ENCODE measurements at regions not wholly inside any gene's neighbourhood (a gene's known extent, or its start where the extent isn't known, plus 50 kb on each side); places are given as distances from the start of the nearest gene placed in this dataset.

GRCh38 chr5:122218778-122219177 lies 89.4 kb downstream of the ZNF474 start:
- H3K4me2 ChIP-seq (ENCODE audit: low read depth, low read length) = no peak overlapping the region
- intact Hi-C loops (cut with micrococcal nuclease) = no loop called here
- no peak overlapping the region for H2BK5ac ChIP-seq (ENCODE audit: low read depth, low read length, poor library complexity, severe bottlenecking)
- no peak overlapping the region for H2AFZ ChIP-seq (replicated peaks; ENCODE audit: low read length, poor library complexity)
- TF ChIP-seq RFX5 (IDR thresholded peaks at IDR 0.05; ENCODE audit: low read depth, low read length) (no peak), CHD1 (IDR thresholded peaks at IDR 0.05; ENCODE audit: low read depth, low read length) (no peak), POLR2A (IDR thresholded peaks at IDR 0.05; ENCODE audit: low read depth, low read length) (no peak), MAFK (IDR thresholded peaks at IDR 0.05; ENCODE audit: low read depth, low read length) (no peak), CEBPB (IDR thresholded peaks at IDR 0.05; ENCODE audit: low read depth, low read length) (no peak), RAD21 (IDR thresholded peaks at IDR 0.05; ENCODE audit: low read length) (no peak), SMC3 (IDR thresholded peaks at IDR 0.05; ENCODE audit: low read depth, low read length) (no peak)
- TF ChIP-seq, protein P1, sequence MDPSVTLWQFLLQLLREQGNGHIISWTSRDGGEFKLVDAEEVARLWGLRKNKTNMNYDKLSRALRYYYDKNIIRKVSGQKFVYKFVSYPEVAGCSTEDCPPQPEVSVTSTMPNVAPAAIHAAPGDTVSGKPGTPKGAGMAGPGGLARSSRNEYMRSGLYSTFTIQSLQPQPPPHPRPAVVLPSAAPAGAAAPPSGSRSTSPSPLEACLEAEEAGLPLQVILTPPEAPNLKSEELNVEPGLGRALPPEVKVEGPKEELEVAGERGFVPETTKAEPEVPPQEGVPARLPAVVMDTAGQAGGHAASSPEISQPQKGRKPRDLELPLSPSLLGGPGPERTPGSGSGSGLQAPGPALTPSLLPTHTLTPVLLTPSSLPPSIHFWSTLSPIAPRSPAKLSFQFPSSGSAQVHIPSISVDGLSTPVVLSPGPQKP (IDR thresholded peaks at IDR 0.05; ENCODE audit: borderline replicate concordance, low read depth, low read length) = no peak
- TF ChIP-seq, protein P2, sequence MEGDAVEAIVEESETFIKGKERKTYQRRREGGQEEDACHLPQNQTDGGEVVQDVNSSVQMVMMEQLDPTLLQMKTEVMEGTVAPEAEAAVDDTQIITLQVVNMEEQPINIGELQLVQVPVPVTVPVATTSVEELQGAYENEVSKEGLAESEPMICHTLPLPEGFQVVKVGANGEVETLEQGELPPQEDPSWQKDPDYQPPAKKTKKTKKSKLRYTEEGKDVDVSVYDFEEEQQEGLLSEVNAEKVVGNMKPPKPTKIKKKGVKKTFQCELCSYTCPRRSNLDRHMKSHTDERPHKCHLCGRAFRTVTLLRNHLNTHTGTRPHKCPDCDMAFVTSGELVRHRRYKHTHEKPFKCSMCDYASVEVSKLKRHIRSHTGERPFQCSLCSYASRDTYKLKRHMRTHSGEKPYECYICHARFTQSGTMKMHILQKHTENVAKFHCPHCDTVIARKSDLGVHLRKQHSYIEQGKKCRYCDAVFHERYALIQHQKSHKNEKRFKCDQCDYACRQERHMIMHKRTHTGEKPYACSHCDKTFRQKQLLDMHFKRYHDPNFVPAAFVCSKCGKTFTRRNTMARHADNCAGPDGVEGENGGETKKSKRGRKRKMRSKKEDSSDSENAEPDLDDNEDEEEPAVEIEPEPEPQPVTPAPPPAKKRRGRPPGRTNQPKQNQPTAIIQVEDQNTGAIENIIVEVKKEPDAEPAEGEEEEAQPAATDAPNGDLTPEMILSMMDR (conservative IDR thresholded peaks at IDR 0.05; ENCODE audit: low read depth, low read length) = no peak
- ChIA-PET POLR2A (ENCODE audit: unreplicated experiment) (no interaction called here), CTCF (interaction anchor here (0.7 kb wide), 1 partner anchor 14 kb away, joined by 3 read pairs; no protein-coding TSS in a partner anchor)
- H3K36me3 ChIP-seq (ENCODE audit: control insufficient read depth, insufficient read depth, low read length) = no peaks in the 10 kb centered on the region
- no peaks in the 10 kb centered on the region for H3K27me3 ChIP-seq (ENCODE audit: control insufficient read depth, insufficient read depth, low read length)
- no peak overlapping the region for H2BK15ac ChIP-seq (ENCODE audit: low read depth, low read length)
- H2BK120ac ChIP-seq (ENCODE audit: low read depth, low read length) = no peak overlapping the region
- BruUV-seq (replicated peaks) = no TSS peak
- H3K14ac ChIP-seq (replicated peaks; ENCODE audit: low read depth, low read length) = no peak overlapping the region
- H2AK5ac ChIP-seq (ENCODE audit: low read depth, low read length) = no peak overlapping the region
- H3K9ac ChIP-seq (ENCODE audit: low read depth, low read length) = no peak overlapping the region
- no peak overlapping the region for H4K91ac ChIP-seq (ENCODE audit: insufficient read depth, low read depth, low read length)
- no peaks in the 10 kb centered on the region for H3K9me3 ChIP-seq (ENCODE audit: control insufficient read depth, insufficient read depth, low read length)
- no peak overlapping the region for H3K4ac ChIP-seq (ENCODE audit: low read depth, low read length)
- no peaks in the 10 kb centered on the region for H3K9me1 ChIP-seq (ENCODE audit: insufficient read depth, low read length)
- H4K5ac ChIP-seq (ENCODE audit: low read depth, low read length) = no peak overlapping the region
- ATAC-seq (ENCODE audit: low read depth) = no peak
- H3K18ac ChIP-seq (ENCODE audit: low read depth, low read length) = no peak overlapping the region
- no peak overlapping the region for H2BK20ac ChIP-seq (ENCODE audit: low read depth, low read length)
- no peak overlapping the region for H2AK9ac ChIP-seq (replicated peaks; ENCODE audit: low read depth, low read length, poor library complexity)
- dilution Hi-C loops (cut with HindIII; ENCODE audit: low sequenced_read_pairs, unreplicated experiment) = no loop called here
- no peaks in the 10 kb centered on the region for H4K20me1 ChIP-seq (ENCODE audit: insufficient read depth, low read length)
- in situ Hi-C loops (cut with MboI; ENCODE audit: low sequenced_read_pairs) = no loop called here
- no peaks in the 10 kb centered on the region for H3K4me1 ChIP-seq (ENCODE audit: control insufficient read depth, insufficient read depth, low read length)
- H3K23ac ChIP-seq (ENCODE audit: low read depth, low read length) = no peak overlapping the region
- DNase-seq = no peak
- no peak overlapping the region for H3K56ac ChIP-seq (ENCODE audit: extremely low read depth, insufficient read depth, low read length)
- H3K4me3 ChIP-seq (ENCODE audit: insufficient read depth, low read depth, low read length) = no peak overlapping the region
- H3K27ac ChIP-seq (ENCODE audit: insufficient read depth, low read length) = no peak overlapping the region
- H4K8ac ChIP-seq (ENCODE audit: low read depth in 2 of 2, low read length in 2 of 2) = no peak overlapping the region
- no peaks in the 10 kb centered on the region for H3K79me1 ChIP-seq (ENCODE audit: low read depth in 1 of 2, low read length in 2 of 2)

Data from IMR-90 (cell line).